HG02759 (cell line): ENCODE measurements at regions not wholly inside any gene's neighbourhood (a gene's known extent, or its start where the extent isn't known, plus 50 kb on each side); places are given as distances from the start of the nearest gene placed in this dataset.

Experiments used
- ATAC-seq: cut with Tn5 transposase; IDR thresholded peaks from one replicate; pipeline ENCODE4 v1.9.1; 2021; ENCODE audit warnings: mild to moderate bottlenecking, moderate library complexity; ENCODE audit not compliant: unreplicated experiment

- ATAC-seq = no peak
Observed at GRCh38 chr5:6868171-6868570, 154.9 kb downstream of the TENT4A start.

GRCh38 chr5:6868575-6869215, 155.5 kb downstream of the TENT4A start:
- ATAC-seq = no peak

- no peak for ATAC-seq
Observed at GRCh38 chr5:6869677-6870076, 156.4 kb downstream of the TENT4A start.

GRCh38 chr5:6872441-6873160, 159.4 kb downstream of the TENT4A start:
- no peak for ATAC-seq

- no peak for ATAC-seq
Observed at GRCh38 chr5:6873359-6873758, 160.1 kb downstream of the TENT4A start.

- ATAC-seq = no peak
Observed at GRCh38 chr5:6875376-6875775, 162.1 kb downstream of the TENT4A start.

GRCh38 chr5:6877986-6878828, 165.0 kb downstream of the TENT4A start:
- no peak for ATAC-seq

GRCh38 chr5:6885581-6885980, 172.3 kb downstream of the TENT4A start:
- no peak for ATAC-seq

- ATAC-seq = no peak
Observed at GRCh38 chr5:6886866-6887265, 173.6 kb downstream of the TENT4A start.

- no peak for ATAC-seq
Observed at GRCh38 chr5:6889030-6889429, 175.8 kb downstream of the TENT4A start.

- no peak for ATAC-seq
Observed at GRCh38 chr5:6899221-6899620, 186.0 kb downstream of the TENT4A start.

- no peak for ATAC-seq
Observed at GRCh38 chr5:6900247-6901227, 187.3 kb downstream of the TENT4A start.

GRCh38 chr5:6902094-6902493, 188.9 kb downstream of the TENT4A start:
- ATAC-seq = no peak

- ATAC-seq = no peak
Observed at GRCh38 chr5:6902597-6902996, 189.4 kb downstream of the TENT4A start.

GRCh38 chr5:6903934-6904333, 190.7 kb downstream of the TENT4A start:
- no peak for ATAC-seq

- no peak for ATAC-seq
Observed at GRCh38 chr5:6904860-6905259, 191.6 kb downstream of the TENT4A start.

GRCh38 chr5:6905423-6905822, 192.2 kb downstream of the TENT4A start:
- ATAC-seq = no peak

GRCh38 chr5:6905883-6906282, 192.7 kb downstream of the TENT4A start:
- ATAC-seq = no peak

- no peak for ATAC-seq
Observed at GRCh38 chr5:6907320-6907918, 194.2 kb downstream of the TENT4A start.

- ATAC-seq = no peak
Observed at GRCh38 chr5:6909901-6910300, 196.7 kb downstream of the TENT4A start.
